SK-N-SH (cell line): ENCODE measurements at regions not wholly inside any gene's neighbourhood (a gene's known extent, or its start where the extent isn't known, plus 50 kb on each side); places are given as distances from the start of the nearest gene placed in this dataset.

ENCODE experiments used
- CTCF ChIA-PET: fragments of 300-600, 350-600 bp; formaldehyde crosslinking; extraction: SDS; loops from one replicate; lab custom pipeline; 2021; lab: Yijun Ruan, JAX
- POLR2A ChIA-PET: fragments of 350-600 bp; sonication (Branson Sonifier 250); formaldehyde crosslinking; extraction: SDS; loops from one replicate; lab custom pipeline; 2020; ENCODE audit warnings: antibody characterized with exemption, inconsistent platforms; lab: Yijun Ruan, JAX
- DNase-seq: peaks from one replicate; pipeline ENCODE4 v3.0.0; 2012
- H2AFZ ChIP-seq: fragments of 200-600 bp; sonication (generic); 2 replicates; pipeline ENCODE4 v1.8.1; 2016; ENCODE audit warnings: antibody characterized with exemption, mild to moderate bottlenecking, low read depth
- H3F3A ChIP-seq: fragments of 200-600 bp; sonication (generic); replicated peaks from 2 replicates; pipeline ENCODE3; 2016; ENCODE audit warnings: antibody characterized with exemption, mild to moderate bottlenecking; ENCODE audit not compliant: insufficient read depth
- H3K27ac ChIP-seq, 2 experiments: fragments of 200-500 bp in 1 of 2; fragments of 200-600 bp in 1 of 2; sonication (Bioruptor generic) in 1 of 2; sonication (generic), shearing (Covaris generic) in 1 of 2; 2 replicates each; pipeline versions ENCODE4 v1.5.1 to v1.6.1; 2014 to 2016; ENCODE audit warnings: low read depth in 2 of 2, inconsistent platforms in 1 of 2, low read length in 1 of 2, mild to moderate bottlenecking in 1 of 2, mixed read lengths in 1 of 2
- H3K27me3 ChIP-seq: fragments of 200-600 bp; sonication (generic), shearing (Covaris generic); 2 replicates; pipeline ENCODE4 v1.6.1; 2016; ENCODE audit warnings: mixed run types; ENCODE audit not compliant: insufficient read depth
- H3K36me3 ChIP-seq, 2 experiments: fragments of 200-500 bp in 1 of 2; fragments of 200-600 bp in 1 of 2; sonication (Bioruptor generic) in 1 of 2; sonication (generic) in 1 of 2; replicated peaks in 1 of 2; 2 replicates each; pipeline versions ENCODE3 to v1.5.1; 2014 to 2016; ENCODE audit warnings: low read length in 1 of 2, mild to moderate bottlenecking in 1 of 2; ENCODE audit not compliant: insufficient read depth in 2 of 2, control insufficient read depth in 1 of 2
- H3K4me1 ChIP-seq, 2 experiments: fragments of 200-500 bp in 1 of 2; fragments of 200-600 bp in 1 of 2; sonication (Bioruptor generic) in 1 of 2; sonication (generic), shearing (Covaris generic) in 1 of 2; 2 replicates each; pipeline versions ENCODE4 v1.5.1 to v1.6.1; 2014 to 2016; ENCODE audit warnings: low read depth in 1 of 2, low read length in 1 of 2, mixed run types in 1 of 2; ENCODE audit not compliant: insufficient read depth in 2 of 2, control insufficient read depth in 1 of 2
- H3K4me2 ChIP-seq: fragments of 200-600 bp; sonication (generic), shearing (Covaris generic); 2 replicates; pipeline ENCODE4 v1.6.1; 2017; ENCODE audit warnings: mixed run types
- H3K4me3 ChIP-seq, 2 experiments: fragments of 200-500 bp in 1 of 2; fragments of 200-600 bp in 1 of 2; sonication (Bioruptor generic) in 1 of 2; sonication (generic), shearing (Covaris generic) in 1 of 2; 2 replicates each; pipeline versions ENCODE4 v1.5.1 to v1.8.1; 2014 to 2016; ENCODE audit warnings: low read depth in 2 of 2, inconsistent platforms in 1 of 2, low read length in 1 of 2, mild to moderate bottlenecking in 1 of 2, mixed read lengths in 1 of 2, moderate library complexity in 1 of 2
- H3K79me2 ChIP-seq: fragments of 200-600 bp; sonication (generic); 2 replicates; pipeline ENCODE4 v1.8.1; 2017; ENCODE audit warnings: mild to moderate bottlenecking; ENCODE audit not compliant: insufficient read depth
- H3K9ac ChIP-seq: fragments of 200-600 bp; sonication (generic); 2 replicates; pipeline ENCODE4 v1.6.1; 2017; ENCODE audit warnings: mixed run types
- H3K9me2 ChIP-seq: fragments of 200-600 bp; sonication (generic); 2 replicates; pipeline ENCODE4 v1.6.1; 2017; ENCODE audit warnings: mixed run types
- H3K9me3 ChIP-seq: fragments of 200-600 bp; sonication (generic); 2 replicates; pipeline ENCODE4 v1.6.1; 2017; ENCODE audit warnings: mixed run types, mild to moderate bottlenecking, moderate library complexity
- H4K20me1 ChIP-seq: fragments of 200-600 bp; sonication (generic); 2 replicates; pipeline ENCODE4 v1.6.1; 2017; ENCODE audit warnings: mild to moderate bottlenecking, mixed run types; ENCODE audit not compliant: insufficient read depth
- ELF1 ChIP-seq: IDR thresholded peaks from 2 replicates; pipeline ENCODE4 v1.4.0; 2012
- FOXJ3 ChIP-seq: sonication (generic); formaldehyde crosslinking; IDR thresholded peaks from 2 replicates; pipeline ENCODE4 v1.5.1; 2020; ENCODE audit warnings: mild to moderate bottlenecking, missing genetic modification reagents
- MEF2A ChIP-seq: IDR thresholded peaks from 2 replicates; pipeline ENCODE4 v1.4.0; 2012; ENCODE audit warnings: low read depth, borderline replicate concordance
- NRF1 ChIP-seq: IDR thresholded peaks from 2 replicates; pipeline ENCODE4 v1.6.1; 2012; ENCODE audit warnings: low read depth, mild to moderate bottlenecking, low read length
- RCOR1 ChIP-seq: fragments of 150-350 bp; IDR thresholded peaks from 2 replicates; pipeline ENCODE4 v1.6.1; 2017; ENCODE audit warnings: antibody characterized with exemption, low read length
- RFX5 ChIP-seq: IDR thresholded peaks from 2 replicates; pipeline ENCODE4 v1.6.1; 2012; ENCODE audit warnings: mild to moderate bottlenecking, improper control_type of control experiment, low read length
- SIN3A ChIP-seq: IDR thresholded peaks from 2 replicates; pipeline ENCODE4 v1.6.1; 2012; ENCODE audit warnings: low read depth, mild to moderate bottlenecking, low read length, moderate library complexity, borderline replicate concordance
- TCF12 ChIP-seq: IDR thresholded peaks from 2 replicates; pipeline ENCODE4 v1.4.0; 2012
- TEAD4 ChIP-seq: IDR thresholded peaks from 2 replicates; pipeline ENCODE4 v1.4.0; 2012; ENCODE audit warnings: mild to moderate bottlenecking, borderline replicate concordance; ENCODE audit not compliant: insufficient read depth
- WGBS: methylation state at CpG from one replicate; pipeline ENCODE4 v1.1.6; 2017; ENCODE audit warnings: low lambda C conversion rate; 5-methylcytosine and 5-hydroxymethylcytosine counted together
- TF ChIP-seq, protein P1 (sequence below): IDR thresholded peaks from 2 replicates; pipeline ENCODE4; 2012
- TF ChIP-seq, protein P2 (sequence below): IDR thresholded peaks from 2 replicates; pipeline ENCODE4 v1.4.0; 2012; ENCODE audit warnings: low read depth, borderline replicate concordance
- TF ChIP-seq, protein P3 (sequence below): fragments of 150-350 bp; IDR thresholded peaks from 2 replicates; pipeline ENCODE4 v1.6.1; 2016; ENCODE audit warnings: mild to moderate bottlenecking, low read depth, low read length
- TF ChIP-seq, protein P4 (sequence below): IDR thresholded peaks from 2 replicates; pipeline ENCODE4 v1.6.1; 2012; ENCODE audit warnings: mild to moderate bottlenecking, low read depth, low read length, moderate library complexity

DNA sequence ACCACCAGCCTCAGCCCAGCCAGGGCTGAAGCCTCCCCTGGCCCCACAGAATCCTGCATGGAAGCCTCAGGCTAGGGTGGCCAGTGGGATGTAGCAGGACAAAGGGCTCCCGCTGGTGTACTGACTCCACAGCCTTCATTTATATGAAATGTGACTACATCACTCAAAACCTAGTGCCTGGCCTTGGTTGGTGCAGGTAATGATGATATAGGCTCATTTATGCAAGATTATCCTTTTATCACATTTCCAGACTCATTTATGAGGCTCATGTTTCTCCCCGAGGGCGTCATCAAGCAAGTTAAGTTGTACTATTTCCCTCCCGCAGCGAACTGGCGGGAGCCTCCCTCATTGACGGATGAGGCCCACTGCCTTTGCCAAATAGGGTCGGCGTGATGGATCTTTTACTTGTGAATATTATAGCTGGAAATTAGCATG lies 179.1 kb upstream of the SMAD3 start:
- Histone ChIP-seq H3K9ac (no peak overlapping the region), H3K9me2 (no peaks in the 10 kb centered on the region), H3K79me2 (no peaks in the 10 kb centered on the region), H3K27me3 (no peaks in the 10 kb centered on the region), H2AFZ (no peak overlapping the region), H4K20me1 (no peaks in the 10 kb centered on the region), H3K27ac (no peak overlapping the region), H3F3A (peaks cover 22% of the 10 kb centered on the region), H3K36me3 (peaks cover 0 to 7% of the 10 kb centered on the region in 2 experiments), H3K4me3 (no peak overlapping the region), H3K4me1 (peaks cover 3 to 31% of the 10 kb centered on the region in 2 experiments), H3K4me2 (no peak overlapping the region), H3K9me3 (no peaks in the 10 kb centered on the region; the same call in 1 of the 2 replicates)
- ChIA-PET POLR2A (no interaction called here), CTCF (interaction anchor here (1.5 kb wide), 1 partner anchor 17 kb away, joined by 4 read pairs; no protein-coding TSS in a partner anchor)
- TF ChIP-seq RFX5 (no peak), TEAD4 (no peak), FOXJ3 (no peak), SIN3A (no peak), MEF2A (no peak), ELF1 (no peak), RCOR1 (no peak), TCF12 (no peak), NRF1 (no peak)
- TF ChIP-seq, protein P1, sequence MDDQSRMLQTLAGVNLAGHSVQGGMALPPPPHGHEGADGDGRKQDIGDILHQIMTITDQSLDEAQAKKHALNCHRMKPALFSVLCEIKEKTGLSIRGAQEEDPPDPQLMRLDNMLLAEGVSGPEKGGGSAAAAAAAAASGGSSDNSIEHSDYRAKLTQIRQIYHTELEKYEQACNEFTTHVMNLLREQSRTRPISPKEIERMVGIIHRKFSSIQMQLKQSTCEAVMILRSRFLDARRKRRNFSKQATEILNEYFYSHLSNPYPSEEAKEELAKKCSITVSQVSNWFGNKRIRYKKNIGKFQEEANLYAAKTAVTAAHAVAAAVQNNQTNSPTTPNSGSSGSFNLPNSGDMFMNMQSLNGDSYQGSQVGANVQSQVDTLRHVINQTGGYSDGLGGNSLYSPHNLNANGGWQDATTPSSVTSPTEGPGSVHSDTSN = no peak
- TF ChIP-seq, protein P2, sequence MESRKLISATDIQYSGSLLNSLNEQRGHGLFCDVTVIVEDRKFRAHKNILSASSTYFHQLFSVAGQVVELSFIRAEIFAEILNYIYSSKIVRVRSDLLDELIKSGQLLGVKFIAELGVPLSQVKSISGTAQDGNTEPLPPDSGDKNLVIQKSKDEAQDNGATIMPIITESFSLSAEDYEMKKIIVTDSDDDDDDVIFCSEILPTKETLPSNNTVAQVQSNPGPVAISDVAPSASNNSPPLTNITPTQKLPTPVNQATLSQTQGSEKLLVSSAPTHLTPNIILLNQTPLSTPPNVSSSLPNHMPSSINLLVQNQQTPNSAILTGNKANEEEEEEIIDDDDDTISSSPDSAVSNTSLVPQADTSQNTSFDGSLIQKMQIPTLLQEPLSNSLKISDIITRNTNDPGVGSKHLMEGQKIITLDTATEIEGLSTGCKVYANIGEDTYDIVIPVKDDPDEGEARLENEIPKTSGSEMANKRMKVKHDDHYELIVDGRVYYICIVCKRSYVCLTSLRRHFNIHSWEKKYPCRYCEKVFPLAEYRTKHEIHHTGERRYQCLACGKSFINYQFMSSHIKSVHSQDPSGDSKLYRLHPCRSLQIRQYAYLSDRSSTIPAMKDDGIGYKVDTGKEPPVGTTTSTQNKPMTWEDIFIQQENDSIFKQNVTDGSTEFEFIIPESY = no peak
- TF ChIP-seq, protein P3, sequence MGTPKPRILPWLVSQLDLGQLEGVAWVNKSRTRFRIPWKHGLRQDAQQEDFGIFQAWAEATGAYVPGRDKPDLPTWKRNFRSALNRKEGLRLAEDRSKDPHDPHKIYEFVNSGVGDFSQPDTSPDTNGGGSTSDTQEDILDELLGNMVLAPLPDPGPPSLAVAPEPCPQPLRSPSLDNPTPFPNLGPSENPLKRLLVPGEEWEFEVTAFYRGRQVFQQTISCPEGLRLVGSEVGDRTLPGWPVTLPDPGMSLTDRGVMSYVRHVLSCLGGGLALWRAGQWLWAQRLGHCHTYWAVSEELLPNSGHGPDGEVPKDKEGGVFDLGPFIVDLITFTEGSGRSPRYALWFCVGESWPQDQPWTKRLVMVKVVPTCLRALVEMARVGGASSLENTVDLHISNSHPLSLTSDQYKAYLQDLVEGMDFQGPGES = no peak
- TF ChIP-seq, protein P4, sequence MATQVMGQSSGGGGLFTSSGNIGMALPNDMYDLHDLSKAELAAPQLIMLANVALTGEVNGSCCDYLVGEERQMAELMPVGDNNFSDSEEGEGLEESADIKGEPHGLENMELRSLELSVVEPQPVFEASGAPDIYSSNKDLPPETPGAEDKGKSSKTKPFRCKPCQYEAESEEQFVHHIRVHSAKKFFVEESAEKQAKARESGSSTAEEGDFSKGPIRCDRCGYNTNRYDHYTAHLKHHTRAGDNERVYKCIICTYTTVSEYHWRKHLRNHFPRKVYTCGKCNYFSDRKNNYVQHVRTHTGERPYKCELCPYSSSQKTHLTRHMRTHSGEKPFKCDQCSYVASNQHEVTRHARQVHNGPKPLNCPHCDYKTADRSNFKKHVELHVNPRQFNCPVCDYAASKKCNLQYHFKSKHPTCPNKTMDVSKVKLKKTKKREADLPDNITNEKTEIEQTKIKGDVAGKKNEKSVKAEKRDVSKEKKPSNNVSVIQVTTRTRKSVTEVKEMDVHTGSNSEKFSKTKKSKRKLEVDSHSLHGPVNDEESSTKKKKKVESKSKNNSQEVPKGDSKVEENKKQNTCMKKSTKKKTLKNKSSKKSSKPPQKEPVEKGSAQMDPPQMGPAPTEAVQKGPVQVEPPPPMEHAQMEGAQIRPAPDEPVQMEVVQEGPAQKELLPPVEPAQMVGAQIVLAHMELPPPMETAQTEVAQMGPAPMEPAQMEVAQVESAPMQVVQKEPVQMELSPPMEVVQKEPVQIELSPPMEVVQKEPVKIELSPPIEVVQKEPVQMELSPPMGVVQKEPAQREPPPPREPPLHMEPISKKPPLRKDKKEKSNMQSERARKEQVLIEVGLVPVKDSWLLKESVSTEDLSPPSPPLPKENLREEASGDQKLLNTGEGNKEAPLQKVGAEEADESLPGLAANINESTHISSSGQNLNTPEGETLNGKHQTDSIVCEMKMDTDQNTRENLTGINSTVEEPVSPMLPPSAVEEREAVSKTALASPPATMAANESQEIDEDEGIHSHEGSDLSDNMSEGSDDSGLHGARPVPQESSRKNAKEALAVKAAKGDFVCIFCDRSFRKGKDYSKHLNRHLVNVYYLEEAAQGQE = no peak
- WGBS = 92% methylated on average over 9 of the region's 9 CpGs
- DNase-seq = no peak
